HuH-7 (cell line): ENCODE measurements at regions not wholly inside any gene's neighbourhood (a gene's known extent, or its start where the extent isn't known, plus 50 kb on each side); places are given as distances from the start of the nearest gene placed in this dataset.
A peak's percentile ranks its signal among the peaks of the same experiment; 100 is the strongest.

ENCODE experiments used
- DNase-seq: peaks from one replicate; pipeline ENCODE4 v3.0.0; 2011; ENCODE audit warnings: low spot score

- no peak for DNase-seq
These were observed 194.0 kb upstream of the PPP1R3A start for GRCh38 chr7:114112806-114113205.

DNA sequence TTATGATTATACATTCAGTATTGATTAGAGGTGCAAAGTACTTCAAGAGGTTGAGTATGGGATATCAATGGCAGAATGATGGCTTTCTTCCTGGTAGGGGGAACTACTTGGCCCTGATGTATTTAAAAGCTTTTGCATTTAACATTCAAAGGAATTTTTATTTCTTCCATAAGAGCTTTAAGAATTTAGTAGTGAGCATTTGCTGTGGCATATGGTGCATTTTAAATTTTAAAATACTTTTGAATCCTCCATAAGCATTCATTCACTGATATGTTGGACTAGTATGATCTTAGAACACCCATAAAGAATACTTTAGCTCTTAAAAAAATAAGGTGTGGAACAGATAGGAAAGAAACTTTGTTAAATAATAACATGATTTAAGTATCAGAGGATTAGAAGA is 191.9 kb upstream of the PPP1R3A start:
- DNase-seq: no peak

DNA sequence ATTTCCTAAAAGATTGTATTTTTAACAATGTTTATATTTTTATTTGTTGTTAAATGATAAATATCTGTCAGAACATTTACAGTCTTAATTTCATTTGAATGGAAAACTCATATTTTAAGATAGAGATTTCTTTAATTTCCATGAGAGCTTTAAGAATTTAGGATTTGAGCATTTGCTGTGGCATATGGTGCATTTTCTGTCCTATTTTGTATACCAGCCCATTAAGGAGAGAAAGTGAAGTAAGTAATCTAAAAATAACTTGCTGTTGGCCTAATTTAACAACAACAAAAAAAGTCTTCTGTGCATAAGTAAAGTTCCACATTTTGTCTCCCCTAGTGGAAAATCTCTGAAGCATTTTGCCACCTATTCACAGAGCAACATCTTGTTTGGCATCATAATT is 190.9 kb upstream of the PPP1R3A start:
- DNase-seq: no peak

GRCh38 chr7:114109304-114109703 is 190.5 kb upstream of the PPP1R3A start:
- no peak for DNase-seq

DNA sequence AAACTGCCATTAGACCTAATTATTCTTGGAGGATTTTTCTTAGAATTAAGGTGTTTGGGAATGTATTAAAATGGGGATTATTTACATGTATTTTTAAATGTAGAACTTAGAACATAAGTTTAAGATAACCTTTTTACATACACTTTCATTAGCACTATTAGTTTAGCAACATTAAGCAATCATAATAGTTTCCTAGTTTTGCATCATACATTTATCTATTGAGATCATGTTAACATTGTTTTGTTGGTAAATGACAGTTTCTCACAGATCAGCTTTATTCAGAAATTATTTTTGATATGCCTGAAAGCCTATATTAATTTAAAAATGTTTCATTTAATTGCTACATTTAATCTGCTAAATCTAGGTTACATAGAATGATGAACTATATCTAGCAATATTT is 189.7 kb upstream of the PPP1R3A start:
- DNase-seq: no peak

GRCh38 chr7:114107522-114107921 is 188.7 kb upstream of the PPP1R3A start:
- DNase-seq: no peak

DNA sequence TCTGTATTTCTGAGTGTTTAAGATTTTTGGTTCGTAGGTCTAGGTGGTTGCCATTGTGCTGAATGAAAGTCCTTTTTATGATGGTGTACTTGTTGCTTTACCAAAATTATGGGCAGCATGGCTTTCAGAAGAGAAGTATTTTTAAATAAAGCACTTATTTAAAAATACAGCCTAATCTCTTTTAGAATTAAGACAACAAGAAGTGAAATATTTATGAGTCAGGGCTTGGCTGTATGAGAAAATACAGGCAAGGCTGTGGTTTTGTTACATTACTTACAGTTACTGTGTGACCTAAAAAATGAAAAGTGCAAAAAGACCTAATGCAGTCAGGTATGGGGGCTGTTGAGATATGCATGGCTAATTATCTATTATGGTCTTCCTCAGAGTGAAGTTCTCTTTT is 185.2 kb upstream of the PPP1R3A start:
- no peak for DNase-seq

DNA sequence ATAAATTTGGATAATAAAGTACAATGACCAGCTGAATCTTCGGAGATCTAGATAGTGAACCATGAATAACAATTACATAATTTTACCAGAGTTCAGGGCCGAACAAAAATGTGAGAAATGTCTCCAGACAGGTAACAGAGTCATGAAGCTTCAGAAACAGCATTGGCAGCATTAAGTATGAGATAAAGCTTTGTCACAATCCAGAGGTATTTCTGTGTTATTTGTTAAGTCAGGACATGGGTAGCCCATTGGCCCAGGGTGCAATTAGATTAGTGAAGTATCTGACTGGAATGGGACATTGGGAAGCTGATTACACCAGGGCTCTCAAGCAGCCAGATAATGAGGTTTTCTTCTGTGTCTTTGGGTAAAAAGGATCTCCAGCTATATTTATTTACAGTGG is 184.2 kb upstream of the PPP1R3A start:
- DNase-seq: no peak

GRCh38 chr7:114102131-114102530 is 183.3 kb upstream of the PPP1R3A start:
- no peak for DNase-seq

DNA sequence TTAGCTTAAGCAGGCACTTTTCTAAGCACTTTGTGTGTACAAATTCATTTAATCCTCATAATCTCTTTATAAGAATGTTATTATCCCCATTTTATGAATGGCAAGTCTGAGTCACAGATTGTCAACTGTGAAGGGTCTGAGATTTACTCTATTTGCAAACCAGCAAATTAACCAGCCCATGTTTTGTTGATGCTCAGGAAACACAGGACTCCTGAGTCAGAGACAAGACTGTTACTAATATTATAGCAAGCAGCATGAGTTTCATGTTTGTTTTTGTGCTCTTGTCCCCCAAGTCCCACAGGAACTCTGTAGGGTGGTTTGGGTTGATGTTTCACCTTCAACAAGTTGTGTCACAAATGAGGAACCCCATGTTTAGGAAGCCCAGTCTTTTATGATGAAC is 182.0 kb upstream of the PPP1R3A start:
- no peak for DNase-seq

DNA sequence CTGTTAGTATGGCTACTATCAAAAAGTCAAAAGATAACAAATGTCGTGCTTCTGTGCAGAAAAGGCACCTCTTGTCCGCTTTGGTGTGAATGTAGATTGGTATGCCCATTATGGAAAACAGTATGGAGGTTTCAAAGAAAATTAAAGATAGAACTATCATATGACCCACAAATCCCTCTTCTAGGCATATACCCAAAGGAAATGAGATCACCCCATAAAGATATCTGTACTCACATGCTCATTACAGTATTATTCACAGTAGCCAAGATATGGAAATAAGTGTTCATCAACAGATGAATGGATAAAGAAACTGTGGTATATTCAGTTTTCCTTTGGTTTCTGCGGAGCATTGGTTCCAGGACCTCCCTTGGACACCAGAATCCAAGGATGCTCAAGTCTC is 180.5 kb upstream of the PPP1R3A start:
- no peak for DNase-seq

- no peak for DNase-seq
These were observed 177.1 kb upstream of the PPP1R3A start for GRCh38 chr7:114095885-114096284.

GRCh38 chr7:114088470-114088940 is 169.7 kb upstream of the PPP1R3A start:
- DNase-seq: peak; percentile 12

GRCh38 chr7:114087653-114088469 is 169.1 kb upstream of the PPP1R3A start:
- DNase-seq: peak; percentile 26

DNA sequence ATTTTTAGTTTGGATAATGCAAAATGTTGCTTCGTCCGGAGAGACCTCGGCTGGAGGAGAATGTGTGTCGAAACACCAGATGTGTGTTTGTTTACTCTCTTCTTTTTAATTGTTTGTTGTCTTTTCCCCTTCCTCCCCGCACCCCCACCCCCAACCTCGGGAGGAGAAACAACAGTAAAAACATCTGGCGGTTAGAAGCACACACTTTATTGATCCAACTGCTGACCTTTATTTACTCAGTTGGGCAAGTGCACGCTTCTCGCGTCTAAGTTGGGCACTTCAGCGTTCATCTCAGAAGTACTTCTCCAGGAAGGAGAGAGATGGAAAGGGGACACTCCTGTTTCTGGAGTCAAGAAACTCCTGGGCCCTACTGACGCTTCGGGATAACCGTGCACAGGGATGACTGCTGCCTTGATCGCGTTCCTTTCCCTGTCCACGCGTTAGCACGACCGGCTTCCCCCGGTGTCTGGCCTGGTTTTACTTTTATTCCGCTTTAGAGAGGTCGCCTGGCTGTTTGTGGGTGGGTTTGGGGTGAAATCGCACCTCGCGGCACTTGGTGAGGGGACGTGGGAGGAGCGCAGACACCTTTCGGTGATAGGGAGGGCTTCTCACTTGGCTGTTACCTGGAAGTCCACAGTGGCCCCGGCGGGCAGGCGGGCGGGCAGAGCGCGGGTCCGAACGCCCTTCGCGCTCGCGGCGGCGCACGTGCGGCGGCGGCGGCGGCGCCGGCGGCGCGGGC is 168.3 kb upstream of the PPP1R3A start:
- peak; percentile 50 for DNase-seq

GRCh38 chr7:114086537-114086913 is 167.7 kb upstream of the PPP1R3A start:
- peak; percentile 37 for DNase-seq

- peak; percentile 93 for DNase-seq
These were observed 167.0 kb upstream of the PPP1R3A start for GRCh38 chr7:114085592-114086501.

DNA sequence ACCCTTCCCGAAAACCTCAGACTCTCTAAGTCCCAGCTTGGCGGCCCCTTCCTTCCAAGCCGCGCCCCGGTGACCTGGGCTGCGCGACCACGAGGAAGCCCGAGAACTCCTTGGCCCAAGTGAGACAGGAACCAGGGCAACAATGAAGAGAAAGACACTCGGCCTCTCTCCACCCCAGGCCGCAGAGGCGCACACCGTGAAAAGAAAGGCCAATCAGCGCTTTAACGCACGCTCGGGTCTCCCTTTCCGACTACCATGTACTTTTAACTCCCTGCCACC is 166.4 kb upstream of the PPP1R3A start:
- no peak for DNase-seq

DNA sequence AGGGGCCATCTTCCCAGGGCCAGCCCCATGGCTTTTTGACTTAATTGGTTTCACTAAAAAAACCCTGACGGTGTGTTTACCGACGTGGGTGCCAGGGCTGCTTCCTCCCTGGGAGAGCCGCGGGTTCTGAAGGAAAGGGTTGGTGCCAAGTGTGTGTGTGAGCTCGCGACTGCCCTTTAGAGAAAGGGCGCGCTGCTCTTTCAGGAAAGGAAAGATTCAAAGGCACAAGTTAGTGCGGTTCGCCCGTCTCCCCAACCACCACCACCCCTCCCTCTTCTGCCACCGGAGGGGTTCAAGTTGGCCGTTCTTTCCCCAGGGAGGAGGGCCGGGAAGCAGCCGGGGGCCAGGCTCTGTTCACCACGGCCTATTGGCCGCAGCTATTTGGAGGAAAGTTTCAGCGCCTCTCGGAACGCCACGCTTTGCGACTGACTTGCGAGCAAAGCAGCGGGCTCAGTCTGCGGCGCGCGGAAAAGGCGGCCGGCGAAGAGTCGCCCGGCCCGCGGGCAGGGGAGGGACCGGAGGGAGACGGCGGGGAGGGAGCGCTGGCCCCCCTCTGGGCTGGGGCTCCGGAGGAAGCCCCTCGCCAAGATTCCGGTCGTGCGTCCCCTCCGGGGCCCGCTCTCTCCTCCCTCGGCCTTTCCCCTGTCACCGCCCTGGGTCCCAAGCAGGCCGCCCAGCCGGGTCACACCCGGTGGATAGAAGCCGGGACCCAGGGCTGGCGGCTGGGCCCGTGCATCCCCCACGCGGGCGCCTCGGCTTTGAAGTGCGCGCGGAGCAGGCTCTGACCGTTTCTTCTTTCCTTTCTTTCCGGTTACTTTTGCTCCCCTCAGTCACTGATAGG is 165.9 kb upstream of the PPP1R3A start:
- peak; percentile 55 for DNase-seq

- DNase-seq: no peak
These were observed 165.2 kb upstream of the PPP1R3A start for GRCh38 chr7:114084002-114084471.

DNA sequence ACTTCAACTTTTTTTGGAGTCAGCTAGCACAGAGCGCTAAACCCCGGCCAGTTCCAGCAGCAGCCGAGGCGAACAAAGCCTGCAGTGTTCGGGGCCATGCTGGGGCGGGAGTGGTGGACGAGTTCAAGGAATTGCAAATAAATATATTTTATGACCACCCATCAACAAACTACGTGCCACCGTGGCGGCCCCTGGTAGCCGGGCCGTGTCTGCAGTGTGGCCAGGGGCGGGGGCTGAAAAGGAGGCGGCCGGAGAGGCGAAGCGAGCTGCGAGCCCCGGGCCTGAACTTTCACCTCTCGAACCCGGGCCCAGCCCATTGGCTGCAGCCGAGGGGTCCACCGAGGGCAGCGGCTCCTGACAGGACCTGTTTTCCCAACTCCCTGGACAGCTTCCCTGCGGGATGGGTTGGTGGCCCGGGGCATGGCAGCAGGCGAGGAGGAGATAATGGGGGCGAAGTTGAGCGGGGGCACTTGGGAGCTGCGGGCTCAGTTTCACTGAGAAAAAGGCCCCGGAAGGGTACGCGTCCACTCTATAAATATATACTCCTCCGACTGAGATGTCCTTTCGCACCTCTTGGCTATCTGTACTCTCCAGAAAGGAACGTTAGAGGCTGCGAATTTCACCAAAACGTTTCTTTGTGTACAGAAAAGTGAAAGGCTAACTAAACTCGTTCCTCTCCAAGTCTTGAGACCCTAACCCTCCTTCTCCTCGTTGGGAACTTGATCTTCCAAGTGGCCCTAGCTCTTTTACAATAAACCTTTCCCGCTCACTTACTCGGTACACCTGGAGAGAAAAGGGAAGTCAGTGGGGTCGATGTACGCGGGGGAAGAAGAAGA is 164.6 kb upstream of the PPP1R3A start:
- peak; percentile 88 for DNase-seq
